Gastroesophageal sphincter (tissue), 4 donors: ENCODE measurements at regions not wholly inside any gene's neighbourhood (a gene's known extent, or its start where the extent isn't known, plus 50 kb on each side); places are given as distances from the start of the nearest gene placed in this dataset.

Source experiments
- ATAC-seq: fragments of 150-250 bp; one replicate; pipeline ENCODE4 v1.9.1; 2016; ENCODE audit warnings: mild to moderate bottlenecking, moderate library complexity
- H3K27ac ChIP-seq, 4 donors: fragments of 200-600 bp; sonication (generic) in 3 of 4; 1 replicate in 3 of 4; 2 replicates in 1 of 4; pipeline ENCODE4 v1.5.1; 2016 to 2019
- H3K27me3 ChIP-seq: fragments of 200-600 bp; sonication (generic); one replicate; pipeline ENCODE4 v1.5.1; 2019
- H3K36me3 ChIP-seq, 2 donors: fragments of 200-600 bp; sonication (generic); one replicate each; pipeline ENCODE4 v1.5.1; 2019; ENCODE audit warnings: control low read depth in 1 of 2
- H3K4me1 ChIP-seq, 3 donors: fragments of 200-600 bp; sonication (generic); 1 replicate in 2 of 3; 2 replicates in 1 of 3; pipeline ENCODE4 v1.5.1; 2016 to 2019; ENCODE audit warnings: control low read depth in 2 of 3
- H3K4me3 ChIP-seq, 2 donors: fragments of 200-600 bp; sonication (generic); one replicate each; pipeline ENCODE4 v1.5.1; 2019; ENCODE audit warnings: mild to moderate bottlenecking in 1 of 2, moderate library complexity in 1 of 2
- H3K9me3 ChIP-seq, 3 donors: fragments of 200-600 bp; sonication (generic); one replicate each; pipeline ENCODE4 v1.5.1; 2017 to 2019; ENCODE audit warnings: control low read depth in 2 of 3
- CTCF ChIP-seq, 4 experiments: fragments of 200-600 bp in 2 of 4; fragments of 450-650 bp in 2 of 4; sonication (generic) in 1 of 4; IDR thresholded peaks; one replicate each; pipeline ENCODE4 v1.5.1; 2017 to 2019; ENCODE audit warnings: antibody characterized with exemption in 4 of 4, mild to moderate bottlenecking in 2 of 4, moderate library complexity in 2 of 4
- EP300 ChIP-seq: sonication (generic); formaldehyde crosslinking; IDR thresholded peaks from one replicate; pipeline ENCODE4 v1.6.1; 2017; ENCODE audit warnings: antibody characterized with exemption, mild to moderate bottlenecking
- POLR2A ChIP-seq, 2 donors: fragments of 450-650 bp; IDR thresholded peaks; one replicate each; pipeline ENCODE4 v1.6.1; 2017; ENCODE audit warnings: antibody characterized with exemption in 2 of 2, mild to moderate bottlenecking in 2 of 2, moderate library complexity in 1 of 2
- POLR2AphosphoS5 ChIP-seq: sonication (generic); formaldehyde crosslinking; IDR thresholded peaks from one replicate; pipeline ENCODE4 v1.6.1; 2017; ENCODE audit warnings: antibody characterized with exemption
- WGBS, 2 donors: methylation state at CpG; one replicate each; pipeline ENCODE4 v1.1.5; 2018; ENCODE audit warnings: low coverage in 1 of 2; 5-methylcytosine and 5-hydroxymethylcytosine counted together

DNA sequence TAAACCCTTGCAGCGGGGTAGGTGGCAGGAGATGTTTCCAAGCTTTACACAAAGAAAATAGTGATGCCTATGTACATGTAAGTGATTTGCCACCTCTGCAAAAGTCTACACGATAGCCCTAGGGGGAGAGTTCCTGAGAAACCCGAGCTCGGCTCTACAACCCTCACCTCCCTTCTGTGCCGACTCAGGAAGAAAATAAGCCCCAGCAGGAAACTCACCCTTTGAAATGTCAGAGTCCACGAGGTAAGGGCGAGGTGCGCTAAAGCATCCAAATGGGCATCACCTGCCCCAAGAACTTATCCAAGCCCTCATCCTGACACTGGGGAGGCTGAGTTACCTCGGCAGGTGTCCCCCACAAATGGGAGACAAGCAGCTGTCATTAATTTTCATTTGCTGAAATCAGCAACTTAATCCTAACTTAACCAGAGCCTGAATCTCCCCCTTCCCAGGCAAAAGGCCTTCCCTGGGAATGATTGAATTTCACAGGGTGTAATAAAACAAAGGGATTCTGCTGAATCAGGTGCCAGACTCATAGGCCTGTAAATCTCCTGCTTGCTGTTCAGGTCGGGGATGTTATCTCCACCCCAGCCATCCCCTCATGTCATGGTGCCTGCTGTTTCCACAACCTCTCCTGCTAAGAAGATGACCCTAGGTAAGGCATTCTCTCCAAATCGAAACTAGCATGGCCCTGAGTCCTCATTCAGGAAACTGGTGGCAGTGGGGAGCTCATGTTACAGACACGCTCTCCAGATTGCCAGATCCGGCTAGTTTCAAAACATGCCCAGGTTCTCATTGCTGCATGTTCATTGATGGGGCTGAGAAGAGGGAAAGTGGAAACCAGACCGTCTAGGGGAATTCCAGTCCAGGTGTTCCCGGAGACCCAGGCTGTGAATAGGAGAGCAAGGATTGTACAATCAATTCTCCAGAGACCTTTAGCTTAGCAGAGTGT lies 105.3 kb upstream of the KIRREL3 start:
- H3K9me3 ChIP-seq = no peaks in the 10 kb centered on the region
- 42 to 54% methylated on average over 5 to 13 of the region's 15 CpGs for WGBS, 2 donors
- ATAC-seq = no peak
- H3K4me3 ChIP-seq = no peak overlapping the region
- H3K27me3 ChIP-seq = peaks cover 19% of the 10 kb centered on the region
- TF ChIP-seq EP300 (no peak), CTCF (IDR thresholded peaks at IDR 0.05) (no peak), POLR2AphosphoS5 (no peak), POLR2A (IDR thresholded peaks at IDR 0.05) (no peak)
- no peak overlapping the region for H3K27ac ChIP-seq
- H3K4me1 ChIP-seq = no peaks in the 10 kb centered on the region
- H3K36me3 ChIP-seq = no peaks in the 10 kb centered on the region

DNA sequence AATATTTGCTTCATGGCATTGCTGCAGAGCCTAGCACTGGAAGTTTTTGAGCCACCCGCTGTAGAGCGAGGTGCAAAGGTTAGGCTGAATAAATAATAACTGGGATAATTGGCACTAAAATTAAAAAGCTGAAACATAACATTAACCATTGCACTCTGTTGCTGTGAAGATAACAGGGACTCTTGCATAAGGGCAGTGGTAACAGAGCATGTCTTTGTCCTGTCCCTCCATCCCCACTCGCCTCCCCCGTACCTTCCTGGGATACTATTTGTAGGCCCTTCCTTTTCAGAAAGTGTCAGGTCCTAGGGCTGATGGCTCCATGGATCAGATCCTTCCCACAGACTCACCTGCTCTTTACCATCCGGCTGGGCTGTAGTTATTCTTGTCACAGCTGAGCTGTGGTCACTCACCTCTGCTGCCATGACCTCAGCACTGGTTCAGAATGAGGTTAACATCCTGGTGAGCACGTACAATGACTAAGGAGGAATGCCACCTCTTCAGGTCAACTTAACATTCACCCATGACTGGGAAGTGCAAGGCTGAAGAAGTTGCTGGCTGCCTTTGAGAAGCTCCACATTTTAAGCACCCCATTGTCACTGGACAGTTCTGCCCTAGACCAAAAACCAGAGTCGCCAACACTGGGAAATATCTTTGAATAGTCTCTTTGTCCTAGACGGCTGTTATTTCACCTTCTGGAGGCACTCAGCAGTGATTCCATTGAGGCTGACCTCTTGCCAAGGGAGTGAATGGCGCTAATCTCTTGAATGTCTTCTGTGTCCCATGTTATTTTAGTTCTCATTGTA lies 103.2 kb upstream of the KIRREL3 start:
- ATAC-seq = no peak
- Histone ChIP-seq H3K27ac (no peak overlapping the region), H3K4me1 (no peaks in the 10 kb centered on the region), H3K9me3 (no peaks in the 10 kb centered on the region), H3K4me3 (no peak overlapping the region), H3K27me3 (peaks cover 19% of the 10 kb centered on the region), H3K36me3 (no peaks in the 10 kb centered on the region)
- 65 to 73% methylated on average over 6 to 7 of the region's 9 CpGs for WGBS, 2 donors
- TF ChIP-seq POLR2AphosphoS5 = no peak
- no peak for TF ChIP-seq CTCF (IDR thresholded peaks at IDR 0.05)
- no peak for TF ChIP-seq EP300
- TF ChIP-seq POLR2A (IDR thresholded peaks at IDR 0.05) = no peak

GRCh38 chr11:127098684-127099083 lies 98.1 kb upstream of the KIRREL3 start:
- no peaks in the 10 kb centered on the region for H3K36me3 ChIP-seq
- H3K4me3 ChIP-seq = no peak overlapping the region
- TF ChIP-seq POLR2AphosphoS5 (no peak), POLR2A (IDR thresholded peaks at IDR 0.05) (no peak), EP300 (no peak), CTCF (IDR thresholded peaks at IDR 0.05) (no peak)
- H3K27ac ChIP-seq = no peak overlapping the region
- no peaks in the 10 kb centered on the region for H3K4me1 ChIP-seq
- peaks cover 5% of the 10 kb centered on the region for H3K27me3 ChIP-seq
- H3K9me3 ChIP-seq = peaks cover 0 to 2% (median 0%) of the 10 kb centered on the region in 3 donors
- 10 to 20% methylated on average over 1 of the region's 1 CpG for WGBS, 2 donors
- no peak for ATAC-seq

DNA sequence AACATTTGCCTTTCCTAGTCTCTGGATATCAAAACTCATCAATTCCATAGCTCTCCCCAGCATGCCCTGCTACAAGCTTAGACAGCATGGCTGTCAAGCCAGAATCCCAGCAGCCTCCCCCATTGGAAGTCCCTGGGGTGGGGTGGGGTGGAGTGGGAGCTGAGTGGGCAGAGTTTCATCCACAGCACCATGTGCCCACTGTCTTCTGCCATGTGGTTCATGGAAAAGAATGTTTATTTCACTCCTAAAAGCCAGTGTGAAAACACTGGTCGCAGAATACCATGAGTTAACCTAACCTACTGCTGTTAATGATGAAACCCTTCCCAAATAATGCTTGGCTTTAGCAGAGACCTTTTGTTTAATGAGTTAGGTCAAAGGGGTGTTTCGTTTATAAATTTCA lies 80.2 kb upstream of the KIRREL3 start:
- H3K4me3 ChIP-seq = no peak overlapping the region
- ATAC-seq = no peak
- H3K4me1 ChIP-seq = no peaks in the 10 kb centered on the region
- H3K9me3 ChIP-seq = no peaks in the 10 kb centered on the region
- 62% methylated on average over 2 of the region's 2 CpGs; no CpG with 5 or more reads in 1 of the 2 donors for WGBS, 2 donors
- no peaks in the 10 kb centered on the region for H3K36me3 ChIP-seq
- peaks cover under 1% of the 10 kb centered on the region for H3K27me3 ChIP-seq
- no peak overlapping the region for H3K27ac ChIP-seq
- no peak for TF ChIP-seq EP300
- no peak for TF ChIP-seq POLR2AphosphoS5
- no peak for TF ChIP-seq POLR2A (IDR thresholded peaks at IDR 0.05)
- TF ChIP-seq CTCF (IDR thresholded peaks at IDR 0.05) = no peak
